Neural cell (in vitro differentiated cells): ENCODE measurements at regions not wholly inside any gene's neighbourhood (a gene's known extent, or its start where the extent isn't known, plus 50 kb on each side); places are given as distances from the start of the nearest gene placed in this dataset.

Experiments used
- H2AFZ ChIP-seq: fragments of 200-600, 300-800 bp; sonication (generic), shearing (Covaris generic); 2 replicates; pipeline ENCODE4 v1.6.0; 2014; ENCODE audit warnings: low read depth, mild to moderate bottlenecking, antibody characterized with exemption, low read length, moderate library complexity
- H3F3A ChIP-seq: fragments of 200-600 bp; shearing (Covaris generic); 2 replicates; pipeline ENCODE4 v1.6.1; 2016; ENCODE audit warnings: mild to moderate bottlenecking, moderate library complexity, mixed read lengths, antibody characterized with exemption, low read length; ENCODE audit not compliant: insufficient read depth, poor library complexity, severe bottlenecking
- H3K27ac ChIP-seq: fragments of 200-600, 300-800 bp; sonication (generic), shearing (Covaris generic); 2 replicates; pipeline ENCODE4 v1.5.1; 2014; ENCODE audit warnings: mild to moderate bottlenecking, low read length, moderate library complexity
- H3K27me3 ChIP-seq: fragments of 300-800, 200-600 bp; sonication (generic), shearing (Covaris generic); 2 replicates; pipeline ENCODE4 v1.6.0; 2014; ENCODE audit warnings: mild to moderate bottlenecking, low read depth, low read length, moderate library complexity; ENCODE audit not compliant: insufficient read depth
- H3K36me3 ChIP-seq: fragments of 300-800, 200-600 bp; sonication (generic), shearing (Covaris generic); 2 replicates; pipeline ENCODE4 v1.5.1; 2014; ENCODE audit warnings: mild to moderate bottlenecking, antibody characterized with exemption, low read length, moderate library complexity; ENCODE audit not compliant: insufficient read depth
- H3K4me2 ChIP-seq: fragments of 300-800, 200-600 bp; sonication (generic), shearing (Covaris generic); 2 replicates; pipeline ENCODE4 v1.6.0; 2014; ENCODE audit warnings: mild to moderate bottlenecking, low read length
- H3K4me3 ChIP-seq: fragments of 300-800, 200-600 bp; sonication (generic), shearing (Covaris generic); 2 replicates; pipeline ENCODE4 v1.5.1; 2014; ENCODE audit warnings: mild to moderate bottlenecking, low read length, moderate library complexity
- H3K79me2 ChIP-seq: fragments of 200-600 bp; shearing (Covaris generic); replicated peaks from 2 replicates; pipeline ENCODE4 v1.6.0; 2014; ENCODE audit warnings: mild to moderate bottlenecking, low read length, moderate library complexity; ENCODE audit not compliant: insufficient read depth
- H3K9ac ChIP-seq: fragments of 300-800, 200-600 bp; sonication (generic), shearing (Covaris generic); 2 replicates; pipeline ENCODE4 v1.6.1; 2016; ENCODE audit warnings: mild to moderate bottlenecking, low read length, mixed read lengths
- H3K9me2 ChIP-seq: fragments of 200-600 bp; shearing (Covaris generic); 2 replicates; pipeline ENCODE4 v1.6.1; 2016; ENCODE audit warnings: mild to moderate bottlenecking, low read length, mixed read lengths; ENCODE audit not compliant: insufficient read depth
- H3K9me3 ChIP-seq: fragments of 200-600, 300-800 bp; sonication (generic), shearing (Covaris generic); 2 replicates; pipeline ENCODE4 v1.6.1; 2016; ENCODE audit warnings: mild to moderate bottlenecking, mixed run types, low read length, moderate library complexity, mixed read lengths
- H4K20me1 ChIP-seq: fragments of 200-600 bp; shearing (Covaris generic); 2 replicates; pipeline ENCODE4 v1.6.1; 2016; ENCODE audit warnings: mild to moderate bottlenecking, mixed run types; ENCODE audit not compliant: insufficient read depth
- EP300 ChIP-seq: fragments of 450-650 bp; conservative IDR thresholded peaks from 2 replicates; pipeline ENCODE4 v1.6.1; 2014; ENCODE audit warnings: antibody characterized with exemption, mild to moderate bottlenecking, moderate library complexity; ENCODE audit not compliant: poor library complexity, severe bottlenecking
- EZH2 ChIP-seq: fragments of 200-600, 300-800 bp; shearing (Covaris generic), sonication (generic); IDR thresholded peaks from 2 replicates; pipeline ENCODE4 v1.6.1; 2014; ENCODE audit warnings: antibody characterized with exemption, low read length, borderline replicate concordance, mild to moderate bottlenecking; ENCODE audit not compliant: insufficient read depth, poor library complexity, severe bottlenecking
- MXI1 ChIP-seq: fragments of 450-650 bp; conservative IDR thresholded peaks from 2 replicates; pipeline ENCODE4 v1.6.1; 2014; ENCODE audit warnings: antibody characterized with exemption, mild to moderate bottlenecking; ENCODE audit not compliant: poor library complexity, severe bottlenecking
- POLR2AphosphoS5 ChIP-seq: IDR thresholded peaks from 2 replicates; pipeline ENCODE4 v1.6.1; 2012
- RAD21 ChIP-seq: fragments of 450-650 bp; conservative IDR thresholded peaks from 2 replicates; pipeline ENCODE4 v1.6.1; 2014; ENCODE audit warnings: antibody characterized with exemption, mild to moderate bottlenecking, moderate library complexity
- SMC3 ChIP-seq: fragments of 450-650 bp; conservative IDR thresholded peaks from 2 replicates; pipeline ENCODE4 v1.6.1; 2014; ENCODE audit warnings: antibody characterized with exemption, mild to moderate bottlenecking, moderate library complexity; ENCODE audit not compliant: poor library complexity
- TAF1 ChIP-seq: IDR thresholded peaks from 2 replicates; pipeline ENCODE4 v1.6.1; 2012; ENCODE audit warnings: low read depth
- TF ChIP-seq, protein P1 (sequence below): fragments of 450-650 bp; IDR thresholded peaks from 2 replicates; pipeline ENCODE4 v1.5.1; 2014; ENCODE audit warnings: antibody characterized with exemption, mild to moderate bottlenecking, moderate library complexity; ENCODE audit not compliant: poor library complexity, severe bottlenecking
- TF ChIP-seq, protein P2 (sequence below): IDR thresholded peaks from 2 replicates; pipeline ENCODE4 v1.6.1; 2012; ENCODE audit warnings: borderline replicate concordance

DNA sequence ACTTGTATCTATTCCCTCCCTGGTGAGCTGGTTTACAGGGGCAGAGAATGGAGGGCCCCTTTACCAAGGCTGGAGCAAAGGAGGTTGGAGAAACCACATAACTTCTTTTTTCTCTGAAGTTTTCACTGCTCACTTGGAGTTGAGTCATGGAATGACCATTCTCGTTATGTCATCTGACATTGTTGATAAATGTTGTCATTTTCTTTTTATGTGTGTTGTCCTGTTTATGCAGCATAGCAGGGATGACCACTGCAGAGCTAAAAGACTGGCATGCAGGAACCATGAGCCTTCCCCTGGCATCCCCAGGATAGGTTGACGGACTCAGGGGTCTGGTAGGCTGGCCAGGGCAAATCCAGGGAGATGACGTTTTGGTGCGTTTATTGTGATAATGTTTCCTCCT is 256.8 kb upstream of the DDHD1 start:
- H2AFZ ChIP-seq, result no peak overlapping the region
- H3K9me3 ChIP-seq, result no peaks in the 10 kb centered on the region
- H3F3A ChIP-seq, result no peaks in the 10 kb centered on the region
- no peak overlapping the region for H3K4me2 ChIP-seq
- no peak overlapping the region for H3K4me3 ChIP-seq
- no peaks in the 10 kb centered on the region for H4K20me1 ChIP-seq
- no peak overlapping the region for H3K9ac ChIP-seq
- no peak for TF ChIP-seq TAF1
- no peak for TF ChIP-seq SMC3
- TF ChIP-seq, protein P1, sequence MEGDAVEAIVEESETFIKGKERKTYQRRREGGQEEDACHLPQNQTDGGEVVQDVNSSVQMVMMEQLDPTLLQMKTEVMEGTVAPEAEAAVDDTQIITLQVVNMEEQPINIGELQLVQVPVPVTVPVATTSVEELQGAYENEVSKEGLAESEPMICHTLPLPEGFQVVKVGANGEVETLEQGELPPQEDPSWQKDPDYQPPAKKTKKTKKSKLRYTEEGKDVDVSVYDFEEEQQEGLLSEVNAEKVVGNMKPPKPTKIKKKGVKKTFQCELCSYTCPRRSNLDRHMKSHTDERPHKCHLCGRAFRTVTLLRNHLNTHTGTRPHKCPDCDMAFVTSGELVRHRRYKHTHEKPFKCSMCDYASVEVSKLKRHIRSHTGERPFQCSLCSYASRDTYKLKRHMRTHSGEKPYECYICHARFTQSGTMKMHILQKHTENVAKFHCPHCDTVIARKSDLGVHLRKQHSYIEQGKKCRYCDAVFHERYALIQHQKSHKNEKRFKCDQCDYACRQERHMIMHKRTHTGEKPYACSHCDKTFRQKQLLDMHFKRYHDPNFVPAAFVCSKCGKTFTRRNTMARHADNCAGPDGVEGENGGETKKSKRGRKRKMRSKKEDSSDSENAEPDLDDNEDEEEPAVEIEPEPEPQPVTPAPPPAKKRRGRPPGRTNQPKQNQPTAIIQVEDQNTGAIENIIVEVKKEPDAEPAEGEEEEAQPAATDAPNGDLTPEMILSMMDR, result no peak
- TF ChIP-seq POLR2AphosphoS5, result no peak
- TF ChIP-seq EP300, result no peak
- TF ChIP-seq, protein P2, sequence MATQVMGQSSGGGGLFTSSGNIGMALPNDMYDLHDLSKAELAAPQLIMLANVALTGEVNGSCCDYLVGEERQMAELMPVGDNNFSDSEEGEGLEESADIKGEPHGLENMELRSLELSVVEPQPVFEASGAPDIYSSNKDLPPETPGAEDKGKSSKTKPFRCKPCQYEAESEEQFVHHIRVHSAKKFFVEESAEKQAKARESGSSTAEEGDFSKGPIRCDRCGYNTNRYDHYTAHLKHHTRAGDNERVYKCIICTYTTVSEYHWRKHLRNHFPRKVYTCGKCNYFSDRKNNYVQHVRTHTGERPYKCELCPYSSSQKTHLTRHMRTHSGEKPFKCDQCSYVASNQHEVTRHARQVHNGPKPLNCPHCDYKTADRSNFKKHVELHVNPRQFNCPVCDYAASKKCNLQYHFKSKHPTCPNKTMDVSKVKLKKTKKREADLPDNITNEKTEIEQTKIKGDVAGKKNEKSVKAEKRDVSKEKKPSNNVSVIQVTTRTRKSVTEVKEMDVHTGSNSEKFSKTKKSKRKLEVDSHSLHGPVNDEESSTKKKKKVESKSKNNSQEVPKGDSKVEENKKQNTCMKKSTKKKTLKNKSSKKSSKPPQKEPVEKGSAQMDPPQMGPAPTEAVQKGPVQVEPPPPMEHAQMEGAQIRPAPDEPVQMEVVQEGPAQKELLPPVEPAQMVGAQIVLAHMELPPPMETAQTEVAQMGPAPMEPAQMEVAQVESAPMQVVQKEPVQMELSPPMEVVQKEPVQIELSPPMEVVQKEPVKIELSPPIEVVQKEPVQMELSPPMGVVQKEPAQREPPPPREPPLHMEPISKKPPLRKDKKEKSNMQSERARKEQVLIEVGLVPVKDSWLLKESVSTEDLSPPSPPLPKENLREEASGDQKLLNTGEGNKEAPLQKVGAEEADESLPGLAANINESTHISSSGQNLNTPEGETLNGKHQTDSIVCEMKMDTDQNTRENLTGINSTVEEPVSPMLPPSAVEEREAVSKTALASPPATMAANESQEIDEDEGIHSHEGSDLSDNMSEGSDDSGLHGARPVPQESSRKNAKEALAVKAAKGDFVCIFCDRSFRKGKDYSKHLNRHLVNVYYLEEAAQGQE, result no peak
- TF ChIP-seq MXI1, result no peak
- TF ChIP-seq EZH2, result no peak
- TF ChIP-seq RAD21, result no peak
- no peaks in the 10 kb centered on the region for H3K79me2 ChIP-seq
- no peaks in the 10 kb centered on the region for H3K27me3 ChIP-seq
- H3K36me3 ChIP-seq, result no peaks in the 10 kb centered on the region
- no peak overlapping the region for H3K27ac ChIP-seq
- H3K9me2 ChIP-seq, result no peaks in the 10 kb centered on the region

DNA sequence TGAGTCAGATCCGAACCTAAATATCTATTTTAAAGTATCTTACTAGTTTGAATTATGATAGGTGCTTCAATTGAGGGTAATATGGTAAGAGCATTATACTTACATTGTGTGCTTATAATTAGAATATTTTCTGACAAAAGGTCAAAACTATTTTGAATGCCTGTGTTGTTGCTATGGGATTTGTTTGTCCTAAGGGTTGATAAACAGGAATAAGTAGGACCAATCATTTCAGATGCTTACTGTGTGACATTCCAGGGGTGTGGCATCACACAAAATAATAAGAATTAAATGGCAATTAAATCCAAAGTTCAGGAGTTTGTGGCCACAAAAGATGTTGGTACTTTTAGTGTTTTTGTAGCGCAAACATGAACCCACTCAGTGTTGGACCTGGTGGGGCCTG is 256.2 kb upstream of the DDHD1 start:
- H4K20me1 ChIP-seq, result no peaks in the 10 kb centered on the region
- no peaks in the 10 kb centered on the region for H3K27me3 ChIP-seq
- no peak overlapping the region for H3K9ac ChIP-seq
- no peaks in the 10 kb centered on the region for H3K36me3 ChIP-seq
- H2AFZ ChIP-seq, result no peak overlapping the region
- no peaks in the 10 kb centered on the region for H3K79me2 ChIP-seq
- TF ChIP-seq EZH2, result no peak
- TF ChIP-seq, protein P2, result no peak
- TF ChIP-seq, protein P1, result no peak
- TF ChIP-seq EP300, result no peak
- TF ChIP-seq RAD21, result no peak
- no peak for TF ChIP-seq TAF1
- no peak for TF ChIP-seq POLR2AphosphoS5
- TF ChIP-seq MXI1, result no peak
- TF ChIP-seq SMC3, result no peak
- H3K27ac ChIP-seq, result no peak overlapping the region
- no peaks in the 10 kb centered on the region for H3K9me3 ChIP-seq
- H3K4me2 ChIP-seq, result no peak overlapping the region
- H3F3A ChIP-seq, result no peaks in the 10 kb centered on the region
- no peak overlapping the region for H3K4me3 ChIP-seq
- no peaks in the 10 kb centered on the region for H3K9me2 ChIP-seq
